IPS DF 6.9 (cell line): ENCODE measurements at regions not wholly inside any gene's neighbourhood (a gene's known extent, or its start where the extent isn't known, plus 50 kb on each side); places are given as distances from the start of the nearest gene placed in this dataset.
"Not testable (repeated sequence)": the region's sequence is repeated elsewhere in the genome, so short reads cannot be mapped to it uniquely, and the experiment has no call there.

Experiments used
- DNase-seq: peaks from one replicate; pipeline ENCODE4 v3.0.0-alpha.2; 2013; ENCODE audit warnings: low read depth, low spot score
- H3K27ac ChIP-seq: one replicate; pipeline ENCODE4 v1.5.1; 2013; ENCODE audit warnings: low read length, control low read depth
- H3K27me3 ChIP-seq: 2 replicates; pipeline ENCODE4 v1.6.1; 2013; ENCODE audit warnings: mild to moderate bottlenecking, low read length; ENCODE audit not compliant: control insufficient read depth, insufficient read depth
- H3K36me3 ChIP-seq: 2 replicates; pipeline ENCODE4 v1.6.1; 2013; ENCODE audit warnings: low read length; ENCODE audit not compliant: control insufficient read depth, insufficient read depth
- H3K4me1 ChIP-seq: 2 replicates; pipeline ENCODE4 v1.6.1; 2013; ENCODE audit warnings: low read length; ENCODE audit not compliant: control insufficient read depth, insufficient read depth
- H3K4me3 ChIP-seq: 2 replicates; pipeline ENCODE4 v1.5.1; 2013; ENCODE audit warnings: mild to moderate bottlenecking, low read length
- H3K9me3 ChIP-seq: 2 replicates; pipeline ENCODE4 v1.6.1; 2013; ENCODE audit warnings: low read length, inconsistent platforms; ENCODE audit not compliant: control insufficient read depth, insufficient read depth
- WGBS: extraction: QIAGEN DNeasy Blood & Tissue Kit; methylation state at CpG from one replicate; pipeline ENCODE4 v1.1.7; 2013; ENCODE audit warnings: mixed read lengths, missing lambda C conversion rate; ENCODE audit not compliant: insufficient read length, insufficient coverage; 5-methylcytosine and 5-hydroxymethylcytosine counted together

- Histone ChIP-seq H3K4me3 (no peak overlapping the region), H3K27ac (no peak overlapping the region), H3K4me1 (no peaks in the 10 kb centered on the region), H3K9me3 (no peaks in the 10 kb centered on the region), H3K36me3 (no peaks in the 10 kb centered on the region), H3K27me3 (no peaks in the 10 kb centered on the region)
- no peak for DNase-seq
- WGBS: no CpG with 5 or more reads among the region's 7 CpGs
Observed at GRCh38 chr5:175351126-175351525, 92.9 kb downstream of the DRD1 start.

GRCh38 chr5:175347931-175348330 lies 96.1 kb downstream of the DRD1 start:
- WGBS: no CpG with 5 or more reads among the region's 1 CpG
- no peaks in the 10 kb centered on the region for H3K27me3 ChIP-seq
- no peak for DNase-seq
- H3K9me3 ChIP-seq: no peaks in the 10 kb centered on the region
- H3K27ac ChIP-seq: no peak overlapping the region
- H3K4me3 ChIP-seq: no peak overlapping the region
- no peaks in the 10 kb centered on the region for H3K36me3 ChIP-seq
- no peaks in the 10 kb centered on the region for H3K4me1 ChIP-seq

DNA sequence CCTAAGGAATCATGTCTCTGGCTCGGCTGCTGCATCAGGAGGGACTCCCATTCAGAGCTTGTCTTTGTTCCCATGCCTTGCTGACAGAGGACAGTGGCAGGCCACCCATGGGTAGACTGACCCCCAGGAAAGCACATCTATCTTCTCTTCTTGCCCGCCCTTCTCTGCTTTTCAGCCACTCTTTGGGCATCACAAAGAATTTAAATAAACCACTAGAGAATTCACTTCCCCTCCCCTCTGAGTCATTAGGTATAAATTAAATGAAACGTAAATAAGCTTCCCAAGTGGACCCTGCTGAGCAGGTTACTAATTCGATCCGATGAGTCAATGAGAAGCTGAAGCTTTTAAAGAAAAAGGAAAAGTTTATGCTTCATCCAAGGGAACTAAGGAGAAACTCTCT lies 97.0 kb downstream of the DRD1 start:
- H3K9me3 ChIP-seq: no peaks in the 10 kb centered on the region
- no peak overlapping the region for H3K4me3 ChIP-seq
- no CpG with 5 or more reads among the region's 5 CpGs for WGBS
- no peaks in the 10 kb centered on the region for H3K36me3 ChIP-seq
- H3K27me3 ChIP-seq: no peaks in the 10 kb centered on the region
- DNase-seq: no peak
- no peaks in the 10 kb centered on the region for H3K4me1 ChIP-seq
- H3K27ac ChIP-seq: no peak overlapping the region

- no peaks in the 10 kb centered on the region for H3K9me3 ChIP-seq
- WGBS: no CpG with 5 or more reads among the region's 4 CpGs
- no peaks in the 10 kb centered on the region for H3K36me3 ChIP-seq
- no peaks in the 10 kb centered on the region for H3K4me1 ChIP-seq
- no peak overlapping the region for H3K4me3 ChIP-seq
- H3K27ac ChIP-seq: no peak overlapping the region
- DNase-seq: no peak
- H3K27me3 ChIP-seq: no peaks in the 10 kb centered on the region
Observed at GRCh38 chr5:175344331-175345195, 99.4 kb downstream of the DRD1 start.

DNA sequence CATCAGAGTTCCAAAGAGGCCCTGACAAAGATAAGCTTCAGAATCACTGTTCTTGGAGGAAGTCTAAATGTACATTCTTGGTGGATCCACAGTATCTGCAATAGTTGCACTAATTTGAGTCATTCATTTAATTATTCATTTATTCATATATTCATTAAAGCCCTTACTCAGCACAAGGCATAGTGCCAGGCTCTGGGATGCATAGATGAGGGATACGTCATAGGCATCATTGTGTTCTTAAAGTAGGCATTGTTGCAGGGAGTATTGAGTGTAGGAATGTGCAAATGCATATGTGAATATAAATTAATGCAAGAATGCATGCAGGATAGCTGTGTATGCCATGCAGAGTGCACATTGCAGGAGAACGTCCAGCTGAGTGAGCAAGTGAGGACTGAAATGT lies 100.7 kb downstream of the DRD1 start:
- Histone ChIP-seq H3K4me1 (no peaks in the 10 kb centered on the region), H3K4me3 (no peak overlapping the region), H3K27me3 (no peaks in the 10 kb centered on the region), H3K27ac (no peak overlapping the region), H3K36me3 (no peaks in the 10 kb centered on the region), H3K9me3 (no peaks in the 10 kb centered on the region)
- no peak for DNase-seq
- no CpG with 5 or more reads among the region's 2 CpGs for WGBS

DNA sequence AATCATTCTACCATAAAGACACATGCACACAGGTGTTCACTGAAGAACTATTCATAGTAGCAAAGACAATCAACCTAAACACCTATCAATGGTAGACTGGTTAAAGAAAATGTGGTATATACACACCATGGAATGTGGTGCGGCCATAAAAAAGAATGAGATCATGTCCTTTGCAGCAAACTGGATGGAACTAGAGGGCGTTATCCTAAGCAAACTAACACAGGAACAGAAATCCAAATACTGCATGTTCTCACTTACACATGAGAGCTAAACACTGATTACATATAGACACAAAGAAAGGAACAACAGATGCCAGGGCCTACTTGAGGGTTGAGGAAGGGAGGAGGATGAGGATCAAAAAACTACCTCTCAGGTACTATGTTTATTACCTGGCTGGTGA lies 103.8 kb downstream of the DRD1 start:
- no peaks in the 10 kb centered on the region for H3K9me3 ChIP-seq
- DNase-seq: no peak
- no CpG with 5 or more reads among the region's 2 CpGs for WGBS
- no peaks in the 10 kb centered on the region for H3K4me1 ChIP-seq
- H3K4me3 ChIP-seq: no peak overlapping the region
- no peaks in the 10 kb centered on the region for H3K27me3 ChIP-seq
- no peaks in the 10 kb centered on the region for H3K36me3 ChIP-seq
- H3K27ac ChIP-seq: no peak overlapping the region

GRCh38 chr5:175337680-175338079 lies 106.3 kb downstream of the DRD1 start:
- Histone ChIP-seq H3K4me3 (no peak overlapping the region), H3K36me3 (no peaks in the 10 kb centered on the region), H3K27me3 (no peaks in the 10 kb centered on the region), H3K4me1 (no peaks in the 10 kb centered on the region), H3K9me3 (no peaks in the 10 kb centered on the region), H3K27ac (no peak overlapping the region)
- DNase-seq: no peak
- no CpG with 5 or more reads among the region's 3 CpGs for WGBS

DNA sequence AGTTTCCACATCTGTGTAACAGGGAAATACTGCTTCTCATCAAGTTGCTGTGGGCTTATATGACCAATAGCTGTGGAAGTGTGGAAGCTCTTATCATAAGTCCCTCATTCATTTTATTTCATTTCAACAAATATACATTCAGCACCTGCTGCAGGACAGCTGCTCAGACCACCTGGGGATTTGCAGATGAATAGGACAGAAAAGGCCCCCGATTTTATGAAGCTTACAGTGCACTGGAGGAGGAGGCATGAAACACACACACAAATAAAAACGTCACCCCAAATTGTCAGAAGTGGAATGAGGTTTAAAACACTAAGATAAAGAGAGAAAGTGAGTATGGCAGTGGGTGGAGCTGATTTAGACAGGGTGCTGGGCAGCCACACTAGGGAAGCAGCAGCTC lies 107.2 kb downstream of the DRD1 start:
- no peak overlapping the region for H3K27ac ChIP-seq
- H3K4me1 ChIP-seq: no peaks in the 10 kb centered on the region
- no peak overlapping the region for H3K4me3 ChIP-seq
- H3K36me3 ChIP-seq: no peaks in the 10 kb centered on the region
- no CpG with 5 or more reads among the region's 2 CpGs for WGBS
- no peaks in the 10 kb centered on the region for H3K9me3 ChIP-seq
- no peaks in the 10 kb centered on the region for H3K27me3 ChIP-seq
- DNase-seq: no peak

GRCh38 chr5:175335691-175336090 lies 108.3 kb downstream of the DRD1 start:
- no CpG with 5 or more reads among the region's 5 CpGs for WGBS
- Histone ChIP-seq H3K27me3 (no peaks in the 10 kb centered on the region), H3K9me3 (no peaks in the 10 kb centered on the region), H3K27ac (no peak overlapping the region), H3K4me1 (no peaks in the 10 kb centered on the region), H3K4me3 (no peak overlapping the region), H3K36me3 (no peaks in the 10 kb centered on the region)
- no peak for DNase-seq

DNA sequence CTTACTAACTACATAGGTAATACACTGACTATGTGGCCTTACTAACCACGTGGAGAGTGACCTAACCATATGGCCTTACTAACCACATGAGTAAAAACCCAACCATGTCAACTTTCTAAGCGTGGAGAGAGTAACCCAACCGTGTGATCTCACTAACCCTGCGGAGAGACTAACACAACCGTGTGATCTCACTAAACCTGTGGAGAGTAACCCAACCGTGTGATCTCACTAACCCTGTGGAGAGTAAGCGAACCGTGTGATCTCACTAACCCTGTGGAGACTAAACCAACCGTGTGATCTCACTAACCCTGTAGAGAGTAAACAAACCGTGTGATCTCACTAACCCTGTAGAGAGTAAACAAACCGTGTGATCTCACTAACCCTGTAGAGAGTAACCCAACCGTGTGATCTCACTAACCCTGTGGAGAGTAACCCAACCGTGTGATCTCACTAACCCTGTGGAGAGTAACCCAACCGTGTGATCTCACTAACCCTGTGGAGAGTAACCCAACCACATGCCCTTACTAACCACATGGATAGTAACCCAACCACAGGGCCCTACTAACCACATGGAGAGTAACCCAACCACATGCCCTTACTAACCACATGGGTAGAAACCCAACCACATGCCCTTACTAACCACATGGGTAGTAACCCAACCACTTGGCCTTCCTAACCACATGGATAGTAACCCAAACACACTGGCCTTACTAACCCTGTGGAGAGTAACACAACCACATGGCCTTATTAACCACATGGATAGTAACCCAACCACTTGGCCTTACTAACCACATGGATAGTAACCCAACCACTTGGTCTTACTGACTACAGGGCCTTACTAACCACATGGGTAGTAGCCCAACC lies 112.6 kb downstream of the DRD1 start:
- WGBS: no CpG with 5 or more reads among the region's 14 CpGs
- not testable (repeated sequence) for H3K27me3 ChIP-seq, H3K9me3 ChIP-seq, H3K36me3 ChIP-seq, H3K4me1 ChIP-seq, H3K27ac ChIP-seq, H3K4me3 ChIP-seq, DNase-seq
